ENCODE measurements at regions not wholly inside any gene's neighbourhood (a gene's known extent, or its start where the extent isn't known, plus 50 kb on each side); places are given as distances from the start of the nearest gene placed in this dataset.

GRCh38 chr1:38600286-38600685 is 259.3 kb downstream of the RRAGC start:
- Histone ChIP-seq H3K4ac (ENCODE audit: low read depth, low read length) (no peak overlapping the region), H3K4me2 (ENCODE audit: insufficient read depth, insufficient read length, low read length) (no peak overlapping the region), H4K20me1 (ENCODE audit: control insufficient read depth, insufficient read depth, insufficient read length) (no peaks in the 10 kb centered on the region), H3K56ac (ENCODE audit: insufficient read length, low read depth, low read length) (no peak overlapping the region), H2BK12ac (ENCODE audit: insufficient read length, low read depth, low read length) (no peak overlapping the region), H2BK5ac (ENCODE audit: insufficient read length, low read length) (no peak overlapping the region), H3T11ph (ENCODE audit: low read length) (no peak overlapping the region), H3K9ac (ENCODE audit: extremely low read depth, insufficient read length, low read length) (no peak overlapping the region), H2BK20ac (ENCODE audit: low read depth, low read length, poor library complexity, severe bottlenecking) (no peak overlapping the region), H3K9me3 (ENCODE audit: control insufficient read depth, low read depth, low read length) (no peaks in the 10 kb centered on the region), H3K14ac (ENCODE audit: insufficient read depth, low read length) (no peak overlapping the region), H4K91ac (ENCODE audit: insufficient read length, low read depth, low read length) (no peak overlapping the region), H3K4me1 (ENCODE audit: insufficient read depth, low read length) (no peaks in the 10 kb centered on the region; the same call in 1 of the 2 replicates), H2BK120ac (ENCODE audit: low read depth, low read length, poor library complexity, severe bottlenecking) (no peak overlapping the region), H3K27me3 (ENCODE audit: insufficient read depth, low read length) (peaks cover 24% of the 10 kb centered on the region; the same call in 1 of the 2 replicates), H4K8ac (replicated peaks; ENCODE audit: insufficient read length, low read depth, low read length) (no peak overlapping the region), H4K5ac (ENCODE audit: insufficient read length, low read depth, low read length) (no peak overlapping the region), H3K27ac (ENCODE audit: insufficient read length, low read depth, low read length) (no peak overlapping the region), H3K18ac (ENCODE audit: insufficient read length, low read depth, low read length) (no peak overlapping the region), H3K79me1 (ENCODE audit: insufficient read depth, low read depth, low read length, poor library complexity, severe bottlenecking) (no peaks in the 10 kb centered on the region), H2AFZ (ENCODE audit: low read length) (no peak overlapping the region), H2BK15ac (ENCODE audit: low read depth, low read length) (no peak overlapping the region), H3K79me2 (ENCODE audit: insufficient read depth, low read length) (no peaks in the 10 kb centered on the region), H3K23ac (ENCODE audit: insufficient read length, low read depth, low read length) (no peak overlapping the region), H2AK5ac (ENCODE audit: insufficient read length, low read length) (no peak overlapping the region), H3K23me2 (ENCODE audit: insufficient read length, low read depth, low read length, poor library complexity, severe bottlenecking) (no peaks in the 10 kb centered on the region)
- Mint-ChIP-seq H3K4me3 (no peak overlapping the region), H3K9me3 (peaks cover 0 to 7% of the 10 kb centered on the region in 2 experiments; a peak in 2 of 5 replicates), H3K27me3 (ENCODE audit: low read depth) (peaks cover 76% of the 10 kb centered on the region), H3K36me3 (ENCODE audit: insufficient read depth in 1 of 3, low read depth in 3 of 3) (no peaks in the 10 kb centered on the region; a peak in 2 of 7 replicates), H3K4me1 (peaks cover 26% of the 10 kb centered on the region in 2 experiments), H3K27ac (no peak overlapping the region)
- DNase-seq, result no peak
- WGBS (ENCODE audit: extremely low coverage, insufficient read length, low lambda C conversion rate), result no CpG with 5 or more reads among the region's 1 CpG
- TF ChIP-seq, protein P1, sequence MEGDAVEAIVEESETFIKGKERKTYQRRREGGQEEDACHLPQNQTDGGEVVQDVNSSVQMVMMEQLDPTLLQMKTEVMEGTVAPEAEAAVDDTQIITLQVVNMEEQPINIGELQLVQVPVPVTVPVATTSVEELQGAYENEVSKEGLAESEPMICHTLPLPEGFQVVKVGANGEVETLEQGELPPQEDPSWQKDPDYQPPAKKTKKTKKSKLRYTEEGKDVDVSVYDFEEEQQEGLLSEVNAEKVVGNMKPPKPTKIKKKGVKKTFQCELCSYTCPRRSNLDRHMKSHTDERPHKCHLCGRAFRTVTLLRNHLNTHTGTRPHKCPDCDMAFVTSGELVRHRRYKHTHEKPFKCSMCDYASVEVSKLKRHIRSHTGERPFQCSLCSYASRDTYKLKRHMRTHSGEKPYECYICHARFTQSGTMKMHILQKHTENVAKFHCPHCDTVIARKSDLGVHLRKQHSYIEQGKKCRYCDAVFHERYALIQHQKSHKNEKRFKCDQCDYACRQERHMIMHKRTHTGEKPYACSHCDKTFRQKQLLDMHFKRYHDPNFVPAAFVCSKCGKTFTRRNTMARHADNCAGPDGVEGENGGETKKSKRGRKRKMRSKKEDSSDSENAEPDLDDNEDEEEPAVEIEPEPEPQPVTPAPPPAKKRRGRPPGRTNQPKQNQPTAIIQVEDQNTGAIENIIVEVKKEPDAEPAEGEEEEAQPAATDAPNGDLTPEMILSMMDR (conservative IDR thresholded peaks at IDR 0.05), result no peak

Data from H9 (cell line).